ENCODE measurements at regions not wholly inside any gene's neighbourhood (a gene's known extent, or its start where the extent isn't known, plus 50 kb on each side); places are given as distances from the start of the nearest gene placed in this dataset.

DNA sequence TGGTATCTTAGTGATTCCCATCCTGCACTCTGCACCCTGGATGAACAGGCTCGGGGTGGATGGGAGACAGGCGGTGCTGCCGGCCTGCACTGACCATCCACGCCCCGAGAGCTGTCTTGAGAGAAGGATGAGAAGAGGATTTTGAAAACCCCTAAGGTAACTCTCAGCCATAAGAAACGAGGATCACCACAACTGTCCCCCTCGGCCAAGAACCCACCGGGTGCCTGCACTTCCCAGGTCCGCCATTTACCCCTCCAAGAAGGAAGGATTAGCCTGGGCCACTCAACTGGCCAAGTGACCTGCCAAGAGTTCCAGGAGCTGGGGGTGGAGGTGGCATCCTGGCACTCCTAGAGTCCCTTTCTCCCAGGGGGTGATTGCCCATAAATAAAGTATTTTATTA is 302.4 kb upstream of the TNRC6C start:
- Histone ChIP-seq H3K4me1 (no peaks in the 10 kb centered on the region), H3K9me3 (peaks cover 5 to 15% (median 10%) of the 10 kb centered on the region in 4 donors), H3K4me3 (no peak overlapping the region), H3K36me3 (no peaks in the 10 kb centered on the region), H3K27ac (no peak overlapping the region), H3K27me3 (peaks cover 0 to 33% (median 0%) of the 10 kb centered on the region in 3 donors)
- DNase-seq = no peak
- 74 to 85% (median 75%) methylated on average over 9 of the region's 9 CpGs for WGBS, 5 donors
- intact Hi-C loops (cut with DNase I; ENCODE audit: low total_unique reads) = no loop called here
- TF ChIP-seq POLR2AphosphoS5 (IDR thresholded peaks at IDR 0.05) (no peak), POLR2A (IDR thresholded peaks at IDR 0.05) (no peak), EP300 (IDR thresholded peaks at IDR 0.05) (no peak)
- TF ChIP-seq, protein P1, sequence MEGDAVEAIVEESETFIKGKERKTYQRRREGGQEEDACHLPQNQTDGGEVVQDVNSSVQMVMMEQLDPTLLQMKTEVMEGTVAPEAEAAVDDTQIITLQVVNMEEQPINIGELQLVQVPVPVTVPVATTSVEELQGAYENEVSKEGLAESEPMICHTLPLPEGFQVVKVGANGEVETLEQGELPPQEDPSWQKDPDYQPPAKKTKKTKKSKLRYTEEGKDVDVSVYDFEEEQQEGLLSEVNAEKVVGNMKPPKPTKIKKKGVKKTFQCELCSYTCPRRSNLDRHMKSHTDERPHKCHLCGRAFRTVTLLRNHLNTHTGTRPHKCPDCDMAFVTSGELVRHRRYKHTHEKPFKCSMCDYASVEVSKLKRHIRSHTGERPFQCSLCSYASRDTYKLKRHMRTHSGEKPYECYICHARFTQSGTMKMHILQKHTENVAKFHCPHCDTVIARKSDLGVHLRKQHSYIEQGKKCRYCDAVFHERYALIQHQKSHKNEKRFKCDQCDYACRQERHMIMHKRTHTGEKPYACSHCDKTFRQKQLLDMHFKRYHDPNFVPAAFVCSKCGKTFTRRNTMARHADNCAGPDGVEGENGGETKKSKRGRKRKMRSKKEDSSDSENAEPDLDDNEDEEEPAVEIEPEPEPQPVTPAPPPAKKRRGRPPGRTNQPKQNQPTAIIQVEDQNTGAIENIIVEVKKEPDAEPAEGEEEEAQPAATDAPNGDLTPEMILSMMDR (IDR thresholded peaks at IDR 0.05) = no peak

GRCh38 chr17:77657839-77658238 is 300.7 kb upstream of the TNRC6C start:
- Histone ChIP-seq H3K9me3 (peaks cover 5 to 15% (median 10%) of the 10 kb centered on the region in 4 donors), H3K27me3 (peaks cover 0 to 33% (median 0%) of the 10 kb centered on the region in 3 donors), H3K4me1 (no peaks in the 10 kb centered on the region), H3K27ac (no peak overlapping the region), H3K4me3 (no peak overlapping the region), H3K36me3 (no peaks in the 10 kb centered on the region)
- intact Hi-C loops (cut with DNase I; ENCODE audit: low total_unique reads) = no loop called here
- no peak for DNase-seq
- WGBS, 5 donors = 72 to 79% (median 76%) methylated on average over 6 of the region's 6 CpGs
- TF ChIP-seq EP300 (IDR thresholded peaks at IDR 0.05) (no peak), POLR2AphosphoS5 (IDR thresholded peaks at IDR 0.05) (no peak), POLR2A (IDR thresholded peaks at IDR 0.05) (no peak)
- TF ChIP-seq, protein P1 (IDR thresholded peaks at IDR 0.05) = no peak

DNA sequence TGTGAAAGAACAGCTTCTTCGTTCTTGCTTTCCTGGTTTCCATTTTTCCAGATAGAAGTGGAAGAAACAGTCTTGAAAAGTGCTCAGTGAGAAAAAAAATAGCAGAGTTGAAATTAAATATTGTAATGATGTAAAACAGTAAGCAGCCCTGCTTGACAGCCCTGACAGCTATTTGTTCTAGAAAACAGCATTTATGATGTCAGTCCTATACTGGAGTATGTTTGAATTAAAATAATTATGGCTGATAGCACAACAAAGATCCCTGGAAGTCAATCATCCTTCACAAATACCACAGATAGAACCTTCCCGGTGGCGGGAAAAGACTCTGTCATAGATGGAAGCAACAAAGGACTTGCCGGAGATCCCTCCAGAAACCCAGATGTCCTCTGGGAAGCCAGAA is 298.0 kb upstream of the TNRC6C start:
- WGBS, 5 donors = 80 to 88% (median 86%) methylated on average over 4 of the region's 4 CpGs
- intact Hi-C loops (cut with DNase I; ENCODE audit: low total_unique reads) = no loop called here
- Histone ChIP-seq H3K36me3 (no peaks in the 10 kb centered on the region), H3K4me3 (no peak overlapping the region), H3K27ac (no peak overlapping the region), H3K4me1 (no peaks in the 10 kb centered on the region), H3K9me3 (peaks cover 5 to 15% (median 10%) of the 10 kb centered on the region in 4 donors), H3K27me3 (peaks cover 0 to 27% (median 0%) of the 10 kb centered on the region in 3 donors)
- no peak for DNase-seq
- no peak for TF ChIP-seq POLR2AphosphoS5 (IDR thresholded peaks at IDR 0.05)
- no peak for TF ChIP-seq EP300 (IDR thresholded peaks at IDR 0.05)
- no peak for TF ChIP-seq POLR2A (IDR thresholded peaks at IDR 0.05)
- TF ChIP-seq, protein P1 (IDR thresholded peaks at IDR 0.05) = no peak

- H3K27ac ChIP-seq = no peak overlapping the region
- H3K27me3 ChIP-seq = peaks cover 0 to 11% (median 0%) of the 10 kb centered on the region in 3 donors
- H3K9me3 ChIP-seq = peaks cover 5 to 15% (median 10%) of the 10 kb centered on the region in 4 donors
- H3K4me1 ChIP-seq = peaks cover 0 to 11% (median 0%) of the 10 kb centered on the region in 4 donors
- H3K36me3 ChIP-seq = no peaks in the 10 kb centered on the region
- no peak for DNase-seq
- intact Hi-C loops (cut with DNase I; ENCODE audit: low total_unique reads) = no loop called here
- TF ChIP-seq POLR2A (IDR thresholded peaks at IDR 0.05) (no peak), POLR2AphosphoS5 (IDR thresholded peaks at IDR 0.05) (no peak), EP300 (IDR thresholded peaks at IDR 0.05) (no peak)
- TF ChIP-seq, protein P1 (IDR thresholded peaks at IDR 0.05) = no peak
- H3K4me3 ChIP-seq = no peak overlapping the region
- WGBS, 5 donors = 91 to 100% (median 92%) methylated on average over 4 of the region's 4 CpGs
Measured at GRCh38 chr17:77662833-77663232, 295.7 kb upstream of the TNRC6C start.

Data from stomach (tissue), 8 donors.